Thoracic aorta (tissue), 2 donors: ENCODE measurements at regions not wholly inside any gene's neighbourhood (a gene's known extent, or its start where the extent isn't known, plus 50 kb on each side); places are given as distances from the start of the nearest gene placed in this dataset.

Experiments used
- ATAC-seq: fragments of 150-250 bp; one replicate; pipeline ENCODE4 v1.8.0; 2017; ENCODE audit warnings: low read depth; ENCODE audit not compliant: insufficient number of reproducible peaks, low FRiP score
- DNase-seq: peaks from one replicate; pipeline ENCODE4 v3.0.0-alpha.2; 2020; ENCODE audit warnings: low spot score
- H3K27ac ChIP-seq, 2 donors: fragments of 200-600 bp; sonication (generic); 1 replicate in 1 of 2; 2 replicates in 1 of 2; pipeline ENCODE4 v1.5.1; 2016; ENCODE audit warnings: mild to moderate bottlenecking in 2 of 2, moderate library complexity in 2 of 2
- H3K27me3 ChIP-seq: fragments of 200-600 bp; sonication (generic); replicated peaks from 2 replicates; pipeline ENCODE4 v1.6.0; 2016; ENCODE audit warnings: mild to moderate bottlenecking; ENCODE audit not compliant: insufficient read depth
- H3K36me3 ChIP-seq: fragments of 200-600 bp; sonication (generic); one replicate; pipeline ENCODE4 v1.5.1; 2016
- H3K4me1 ChIP-seq, 2 donors: fragments of 200-600 bp; sonication (generic); 1 replicate in 1 of 2; 2 replicates in 1 of 2; pipeline versions ENCODE4 v1.5.1 to v1.6.0; 2016; ENCODE audit warnings: low read depth in 2 of 2, mild to moderate bottlenecking in 1 of 2; ENCODE audit not compliant: control insufficient read depth in 1 of 2
- H3K4me3 ChIP-seq: fragments of 200-600 bp; sonication (generic); 2 replicates; pipeline ENCODE4 v1.5.1; 2016; ENCODE audit warnings: mild to moderate bottlenecking
- H3K9me3 ChIP-seq: fragments of 200-600 bp; sonication (generic); 2 replicates; pipeline ENCODE4 v1.5.1; 2016
- CTCF ChIP-seq: fragments of 200-600 bp; sonication (generic); IDR thresholded peaks from one replicate; pipeline ENCODE4 v1.5.1; 2019; ENCODE audit warnings: antibody characterized with exemption

DNA sequence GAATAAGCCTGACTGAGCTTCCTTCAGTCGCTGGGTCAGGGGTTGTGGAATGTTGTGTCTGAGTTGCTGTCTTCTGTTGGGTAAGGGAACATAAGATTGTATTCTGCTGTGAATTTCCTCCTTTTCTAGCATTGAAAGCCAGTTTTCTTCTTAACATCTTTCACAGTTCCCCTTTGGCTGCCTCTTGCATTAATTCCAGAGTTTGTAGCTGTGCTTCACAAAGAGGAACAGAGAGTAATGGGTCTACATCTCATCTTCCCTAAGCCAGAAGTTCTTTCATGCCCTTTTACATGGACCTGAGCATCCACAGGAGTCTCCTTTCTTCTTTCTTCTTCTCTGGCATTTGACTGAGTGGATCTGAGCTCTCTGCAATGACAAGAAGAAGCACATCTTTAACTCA is 686.8 kb downstream of the KCTD16 start:
- H3K27me3 ChIP-seq = no peaks in the 10 kb centered on the region
- no peaks in the 10 kb centered on the region for H3K36me3 ChIP-seq
- no peaks in the 10 kb centered on the region for H3K9me3 ChIP-seq
- no peaks in the 10 kb centered on the region for H3K4me1 ChIP-seq
- no peak for ATAC-seq
- DNase-seq = no peak
- H3K27ac ChIP-seq = no peak overlapping the region
- no peak for TF ChIP-seq CTCF
- H3K4me3 ChIP-seq = no peak overlapping the region

DNA sequence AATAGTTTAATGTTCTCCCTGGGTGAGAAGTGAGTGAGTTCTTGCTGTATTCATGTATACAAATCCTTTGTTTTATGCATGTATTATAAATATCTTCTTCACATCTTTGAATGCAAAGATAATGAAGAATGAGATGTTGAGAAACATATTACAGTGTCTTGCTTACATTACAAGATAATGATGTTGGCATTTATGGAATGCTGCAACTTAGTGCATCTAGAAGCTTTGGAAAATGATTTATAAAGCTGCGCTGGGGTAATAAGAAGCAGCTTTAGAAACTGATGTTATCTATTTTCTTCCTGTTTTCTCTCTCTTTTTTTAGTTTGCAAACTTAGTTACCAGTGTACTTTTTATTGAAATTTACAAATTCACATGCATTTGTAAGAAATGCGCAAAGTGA is 673.4 kb downstream of the KCTD16 start:
- ATAC-seq (no peak), DNase-seq (no peak)
- Histone ChIP-seq H3K9me3 (no peaks in the 10 kb centered on the region), H3K36me3 (no peaks in the 10 kb centered on the region), H3K27me3 (no peaks in the 10 kb centered on the region), H3K4me3 (no peak overlapping the region), H3K4me1 (no peaks in the 10 kb centered on the region), H3K27ac (no peak overlapping the region)
- no peak for TF ChIP-seq CTCF

GRCh38 chr5:144832416-144832815 is 661.7 kb downstream of the KCTD16 start:
- ATAC-seq (no peak), DNase-seq (no peak)
- Histone ChIP-seq H3K4me1 (no peaks in the 10 kb centered on the region), H3K36me3 (no peaks in the 10 kb centered on the region), H3K27me3 (no peaks in the 10 kb centered on the region), H3K27ac (no peak overlapping the region), H3K4me3 (no peak overlapping the region), H3K9me3 (no peaks in the 10 kb centered on the region)
- TF ChIP-seq CTCF = no peak

DNA sequence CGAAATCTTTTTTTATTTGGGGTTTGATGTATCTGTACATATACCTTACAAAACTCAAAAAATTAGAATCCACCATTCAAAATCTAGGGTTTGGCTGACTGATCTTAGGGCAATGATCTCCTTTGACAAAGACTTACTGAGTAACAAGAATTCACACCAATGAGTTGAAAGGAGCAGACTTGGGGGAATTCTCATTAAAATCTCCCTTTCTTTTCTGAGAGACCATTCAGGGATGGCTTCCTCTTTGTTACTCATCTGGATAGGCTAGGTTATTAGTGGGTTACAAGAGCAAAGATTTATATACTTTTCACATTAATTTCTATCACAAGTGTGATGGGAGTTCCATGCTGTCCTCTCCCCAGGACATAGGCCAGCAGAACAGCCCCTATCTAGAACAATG is 661.0 kb downstream of the KCTD16 start:
- no peaks in the 10 kb centered on the region for H3K9me3 ChIP-seq
- TF ChIP-seq CTCF = no peak
- H3K27ac ChIP-seq = no peak overlapping the region
- DNase-seq (no peak), ATAC-seq (no peak)
- no peaks in the 10 kb centered on the region for H3K36me3 ChIP-seq
- no peak overlapping the region for H3K4me3 ChIP-seq
- H3K27me3 ChIP-seq = no peaks in the 10 kb centered on the region
- H3K4me1 ChIP-seq = no peaks in the 10 kb centered on the region

GRCh38 chr5:144822503-144822902 is 651.8 kb downstream of the KCTD16 start:
- Histone ChIP-seq H3K27ac (no peak overlapping the region), H3K27me3 (no peaks in the 10 kb centered on the region), H3K4me3 (no peak overlapping the region), H3K36me3 (no peaks in the 10 kb centered on the region), H3K4me1 (no peaks in the 10 kb centered on the region), H3K9me3 (no peaks in the 10 kb centered on the region)
- DNase-seq (no peak), ATAC-seq (no peak)
- TF ChIP-seq CTCF = no peak
